ENCODE measurements at regions not wholly inside any gene's neighbourhood (a gene's known extent, or its start where the extent isn't known, plus 50 kb on each side); places are given as distances from the start of the nearest gene placed in this dataset.

DNA sequence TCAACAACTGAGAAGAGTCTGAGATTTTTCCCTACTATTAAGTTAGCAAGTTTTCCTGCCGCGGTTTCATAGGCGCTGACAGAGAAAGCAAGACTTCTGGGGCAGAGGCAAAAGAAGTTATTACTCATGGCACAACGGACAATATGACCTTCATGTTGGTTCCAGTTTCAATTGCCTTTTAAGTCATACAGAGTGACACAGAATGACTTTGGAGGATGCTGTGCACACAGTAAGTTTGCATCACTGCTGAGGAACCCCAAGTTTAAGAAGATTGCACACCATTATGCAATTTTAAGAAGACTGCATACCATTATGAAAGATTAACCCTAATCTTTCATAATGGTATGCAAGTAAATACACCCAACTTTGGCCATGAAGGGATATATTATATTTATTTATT, 626.5 kb upstream of the CHORDC1 start:
- DNase-seq (ENCODE audit: low read depth in 2 of 2), result no peak

DNA sequence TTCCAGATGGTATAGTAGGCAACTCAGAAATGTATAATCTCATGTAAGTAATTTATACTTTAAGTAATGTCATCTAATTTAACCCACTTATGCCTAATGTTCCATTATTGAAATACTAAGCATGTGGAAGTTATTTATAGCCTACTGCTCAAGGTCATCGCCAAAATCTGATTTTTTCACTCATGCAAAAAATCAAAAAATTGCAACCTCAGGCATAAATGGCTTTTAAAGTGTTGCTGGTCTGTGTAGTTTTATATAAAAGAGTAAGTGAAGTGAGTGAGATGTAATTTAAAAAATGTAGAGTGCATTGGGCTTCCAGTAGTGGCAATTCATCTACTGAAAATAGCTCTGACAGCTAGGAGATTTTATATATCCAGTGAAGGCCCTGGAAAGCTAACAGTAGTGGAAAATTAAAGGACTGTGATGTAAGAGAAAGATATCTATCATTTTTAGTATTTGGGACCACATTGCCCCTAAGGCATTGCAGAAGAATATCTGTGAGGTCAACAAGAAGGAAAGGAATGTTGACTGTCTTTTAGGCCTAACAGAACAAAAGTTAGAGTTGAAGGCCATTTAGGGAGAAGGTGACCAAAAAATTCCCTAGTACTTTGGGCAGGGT, 624.5 kb upstream of the CHORDC1 start:
- DNase-seq (ENCODE audit: low read depth in 2 of 2), result no peak

GRCh38 chr11:90846628-90847027, 623.8 kb upstream of the CHORDC1 start:
- DNase-seq (ENCODE audit: low read depth in 2 of 2), result no peak

- no peak for DNase-seq (ENCODE audit: low read depth in 2 of 2)
Measured at GRCh38 chr11:90845799-90846198, 623.0 kb upstream of the CHORDC1 start.

- no peak for DNase-seq (ENCODE audit: low read depth in 2 of 2)
Measured at GRCh38 chr11:90845126-90845525, 622.3 kb upstream of the CHORDC1 start.

DNA sequence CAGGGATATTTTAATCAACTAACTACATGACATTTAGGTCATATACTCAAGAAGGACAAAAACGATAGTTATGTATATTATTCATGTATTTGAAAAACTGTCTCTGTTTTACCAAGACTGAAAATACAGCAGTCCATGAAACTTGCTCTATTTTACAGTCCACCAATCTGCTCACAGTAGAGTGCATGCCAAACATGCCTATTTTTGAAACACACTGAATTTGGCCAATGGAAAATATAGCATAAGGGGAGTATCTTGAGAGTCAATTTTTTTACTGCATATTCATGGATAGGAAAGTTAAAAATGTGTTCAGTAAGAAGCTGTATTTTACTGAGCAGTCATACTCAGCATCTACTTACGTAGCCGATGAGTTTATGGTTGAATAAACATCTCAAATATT, 621.2 kb upstream of the CHORDC1 start:
- DNase-seq (ENCODE audit: low read depth in 2 of 2), result no peak

DNA sequence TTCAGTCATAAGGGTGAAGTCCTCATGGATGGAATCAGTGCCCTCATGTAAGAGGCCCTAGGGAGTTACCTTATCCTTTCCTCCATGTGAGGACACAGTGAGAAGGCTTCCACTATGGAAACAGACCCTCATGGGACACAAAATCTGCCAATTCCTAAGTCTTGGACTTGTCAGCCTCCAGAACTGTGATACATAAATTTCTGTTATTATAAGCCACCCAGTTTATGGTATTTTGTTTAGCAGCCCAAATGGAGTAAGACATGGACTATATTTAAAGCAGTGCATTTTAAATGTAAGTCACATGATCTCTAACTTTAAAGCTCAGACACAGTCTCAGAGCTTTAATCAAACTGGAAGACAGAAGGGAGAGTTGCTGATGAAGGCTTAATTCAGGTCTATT, 619.8 kb upstream of the CHORDC1 start:
- no peak for DNase-seq (ENCODE audit: low read depth in 2 of 2)

- DNase-seq (ENCODE audit: low read depth in 2 of 2), result no peak
Measured at GRCh38 chr11:90840071-90840470, 617.2 kb upstream of the CHORDC1 start.

GRCh38 chr11:90836031-90836430, 613.2 kb upstream of the CHORDC1 start:
- no peak for DNase-seq (ENCODE audit: low read depth in 2 of 2)

GRCh38 chr11:90823446-90823845, 600.6 kb upstream of the CHORDC1 start:
- DNase-seq (ENCODE audit: low read depth in 2 of 2), result no peak

GRCh38 chr11:90822996-90823395, 600.1 kb upstream of the CHORDC1 start:
- DNase-seq (ENCODE audit: low read depth in 2 of 2), result no peak

GRCh38 chr11:90818196-90818745, 595.4 kb upstream of the CHORDC1 start:
- DNase-seq (ENCODE audit: low read depth in 2 of 2), result no peak

DNA sequence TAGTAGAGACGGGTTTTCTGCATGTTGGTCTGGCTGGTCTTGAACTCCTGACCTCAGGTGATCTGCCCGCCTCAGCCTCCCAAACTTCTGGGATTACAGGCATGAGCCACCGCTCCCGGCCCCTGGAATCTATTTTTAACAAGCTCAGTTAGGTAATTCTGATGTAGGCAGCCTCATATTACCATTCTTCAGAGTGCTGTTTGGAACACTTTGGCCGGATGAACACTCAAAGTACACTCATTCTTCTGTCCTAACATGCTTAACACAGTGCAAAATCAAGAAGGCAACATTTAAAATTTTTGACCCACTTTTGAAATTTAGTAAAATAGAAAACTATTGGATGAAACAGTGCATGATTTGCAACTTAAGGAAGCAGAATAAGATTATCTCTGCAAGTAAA, 586.7 kb upstream of the CHORDC1 start:
- no peak for DNase-seq (ENCODE audit: low read depth in 2 of 2)

- no peak for DNase-seq (ENCODE audit: low read depth in 2 of 2)
Measured at GRCh38 chr11:90805172-90805571, 582.3 kb upstream of the CHORDC1 start.

DNA sequence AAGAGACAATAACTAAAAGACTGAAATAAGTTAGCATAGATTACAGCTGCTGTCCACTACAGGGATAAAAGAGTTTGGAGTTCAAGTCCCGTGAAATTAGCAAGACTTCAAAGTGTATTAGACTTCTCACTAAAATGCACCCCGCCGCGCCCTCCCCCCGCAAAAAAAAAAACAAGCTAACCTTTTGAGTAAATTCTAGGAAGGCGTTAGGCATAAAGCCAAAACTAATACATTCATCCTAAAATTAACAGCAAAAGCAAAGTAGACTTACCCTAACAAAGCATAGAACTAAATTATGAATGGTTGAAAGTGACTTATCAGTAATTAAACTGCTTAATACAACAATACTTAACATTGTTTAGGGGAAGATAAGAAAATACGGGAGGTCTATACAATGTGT, 581.0 kb upstream of the CHORDC1 start:
- no peak for DNase-seq (ENCODE audit: low read depth in 2 of 2)

DNA sequence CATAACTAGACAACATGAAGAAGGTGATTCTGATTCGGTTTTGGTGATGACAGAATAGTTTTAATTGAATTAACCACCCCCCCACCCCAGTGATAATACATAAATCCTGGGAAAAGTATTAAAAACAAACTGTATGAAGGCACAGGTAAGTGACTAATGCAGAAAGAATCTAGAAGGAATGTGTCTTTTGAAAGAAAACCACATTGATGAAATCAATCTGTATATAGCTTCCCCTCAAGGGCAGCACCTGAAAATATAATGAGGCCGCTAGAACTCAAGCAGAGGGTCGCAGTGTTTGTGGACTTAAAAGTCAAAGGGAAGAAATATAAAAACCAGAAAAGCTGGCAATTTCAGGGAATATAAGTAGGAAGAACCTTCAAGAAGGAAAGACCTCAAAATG, 580.5 kb upstream of the CHORDC1 start:
- DNase-seq (ENCODE audit: low read depth in 2 of 2), result no peak

DNA sequence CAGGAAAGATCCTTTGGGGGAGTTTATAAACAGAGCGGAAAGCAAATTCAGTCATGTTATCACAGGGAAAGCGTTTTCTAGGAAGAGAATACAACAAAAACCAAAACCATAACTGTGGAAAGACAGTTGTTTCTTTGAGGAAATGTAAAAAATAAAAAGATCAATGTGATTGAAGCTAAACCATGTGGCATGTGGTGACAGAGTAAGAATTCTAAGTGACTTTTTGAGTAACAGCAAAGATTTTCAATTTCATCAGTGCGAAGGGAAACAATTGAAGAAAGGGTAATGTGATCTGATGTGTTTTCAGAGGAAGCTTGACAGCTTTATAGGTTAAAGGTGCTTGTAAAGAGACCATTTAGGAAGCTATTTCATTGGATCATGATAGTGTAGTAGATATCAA, 575.9 kb upstream of the CHORDC1 start:
- DNase-seq (ENCODE audit: low read depth in 2 of 2), result no peak

- no peak for DNase-seq (ENCODE audit: low read depth in 2 of 2)
Measured at GRCh38 chr11:90795746-90796145, 572.9 kb upstream of the CHORDC1 start.

GRCh38 chr11:90788961-90789360, 566.1 kb upstream of the CHORDC1 start:
- no peak for DNase-seq (ENCODE audit: low read depth in 2 of 2)

- no peak for DNase-seq (ENCODE audit: low read depth in 2 of 2)
Measured at GRCh38 chr11:90784241-90784814, 561.5 kb upstream of the CHORDC1 start.

GRCh38 chr11:90783111-90783510, 560.3 kb upstream of the CHORDC1 start:
- DNase-seq (ENCODE audit: low read depth in 2 of 2), result no peak

GRCh38 chr11:90779098-90779497, 556.2 kb upstream of the CHORDC1 start:
- DNase-seq (ENCODE audit: low read depth in 2 of 2), result no peak

GRCh38 chr11:90775567-90776165, 552.8 kb upstream of the CHORDC1 start:
- DNase-seq (ENCODE audit: low read depth in 2 of 2), result no peak
